Type B pancreatic cell (in vitro differentiated cells): ENCODE measurements at regions not wholly inside any gene's neighbourhood (a gene's known extent, or its start where the extent isn't known, plus 50 kb on each side); places are given as distances from the start of the nearest gene placed in this dataset.

Source experiments
- DNase-seq: peaks from one replicate; pipeline ENCODE4 v3.0.0; 2021; ENCODE audit warnings: mixed read lengths; ENCODE audit not compliant: unreplicated experiment; ENCODE audit errors: extremely low spot score
- H3K27ac Mint-ChIP-seq: 2 replicates; pipeline ENCODE4 v1.8.0; 2021; ENCODE audit warnings: mild to moderate bottlenecking, mixed read lengths
- H3K27me3 Mint-ChIP-seq: 2 replicates; pipeline ENCODE4 v1.8.0; 2021; ENCODE audit warnings: mixed read lengths
- H3K36me3 Mint-ChIP-seq: 2 replicates; pipeline ENCODE4 v1.8.0; 2021; ENCODE audit warnings: mixed read lengths
- H3K4me1 Mint-ChIP-seq: one replicate; pipeline ENCODE4 v1.8.0; 2021; ENCODE audit warnings: mixed read lengths; ENCODE audit not compliant: unreplicated experiment
- H3K4me3 Mint-ChIP-seq: 2 replicates; pipeline ENCODE4 v1.8.0; 2021; ENCODE audit warnings: mild to moderate bottlenecking, mixed read lengths
- H3K9me3 Mint-ChIP-seq: 2 replicates; pipeline ENCODE4 v1.8.0; 2021; ENCODE audit warnings: mixed read lengths
- CTCF ChIP-seq: fragments of 200-600 bp; sonication (generic); conservative IDR thresholded peaks from 2 replicates; pipeline ENCODE4 v1.5.0; 2021; ENCODE audit warnings: antibody characterized with exemption, mild to moderate bottlenecking

DNA sequence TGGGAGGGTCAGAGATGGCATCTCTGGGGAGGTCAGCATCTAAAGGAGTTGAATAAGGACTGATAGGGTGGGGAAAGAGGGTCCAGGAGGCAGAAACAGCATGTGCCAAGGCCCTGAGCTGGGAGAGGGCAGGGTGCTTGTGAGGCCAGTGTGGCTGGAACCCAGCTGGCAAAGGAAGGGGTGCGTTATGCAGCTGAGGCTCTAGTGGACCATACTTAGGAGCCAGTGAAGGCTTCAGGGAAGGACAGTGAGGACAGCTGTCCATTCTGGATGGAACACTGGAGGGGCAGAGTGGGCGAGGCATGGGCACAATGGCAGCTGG is 57.1 kb upstream of the RPL11 start:
- H3K4me3 Mint-ChIP-seq = no peak overlapping the region
- H3K27ac Mint-ChIP-seq = peak overlapping the region; percentile 83
- H3K27me3 Mint-ChIP-seq = no peaks in the 10 kb centered on the region
- no peak for DNase-seq
- peaks cover 46% of the 10 kb centered on the region for H3K4me1 Mint-ChIP-seq
- H3K9me3 Mint-ChIP-seq = no peaks in the 10 kb centered on the region
- H3K36me3 Mint-ChIP-seq = no peaks in the 10 kb centered on the region
- no peak for TF ChIP-seq CTCF

GRCh38 chr1:23632479-23633160 is 59.0 kb upstream of the RPL11 start:
- H3K9me3 Mint-ChIP-seq = no peaks in the 10 kb centered on the region
- no peaks in the 10 kb centered on the region for H3K27me3 Mint-ChIP-seq
- no peak overlapping the region for H3K27ac Mint-ChIP-seq
- no peak for TF ChIP-seq CTCF
- H3K4me1 Mint-ChIP-seq = peaks cover 36% of the 10 kb centered on the region
- no peaks in the 10 kb centered on the region for H3K36me3 Mint-ChIP-seq
- no peak for DNase-seq
- no peak overlapping the region for H3K4me3 Mint-ChIP-seq

DNA sequence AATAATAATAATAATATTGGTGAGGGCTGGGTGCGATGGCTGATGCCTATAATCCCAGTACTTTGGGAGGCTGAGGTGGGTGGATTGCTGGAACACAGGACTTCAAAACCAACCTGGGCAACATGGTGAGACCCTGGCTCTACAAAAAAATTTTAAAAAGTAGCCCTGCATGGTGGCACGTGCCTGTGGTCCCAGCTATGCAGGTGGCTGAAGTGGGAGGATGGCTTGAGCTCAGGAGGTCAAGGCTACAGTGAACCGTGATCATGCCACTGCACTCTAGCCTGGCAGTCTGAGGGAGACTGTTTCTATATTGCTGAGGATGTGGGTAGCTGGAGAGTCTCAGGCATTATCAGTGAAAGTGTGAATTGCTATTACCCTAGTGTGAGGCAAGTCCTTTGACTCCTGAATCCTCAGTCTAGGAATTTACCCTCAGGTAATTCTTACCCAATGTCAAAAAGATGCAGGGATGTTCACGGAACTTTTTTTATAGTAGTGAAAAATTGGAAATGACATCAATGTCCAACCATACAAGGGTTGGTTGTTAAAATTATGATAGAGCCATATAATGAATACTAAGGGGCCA is 61.8 kb upstream of the RPL11 start:
- Mint-ChIP-seq H3K9me3 (no peaks in the 10 kb centered on the region), H3K4me3 (no peak overlapping the region), H3K27ac (no peak overlapping the region), H3K4me1 (peaks cover 25% of the 10 kb centered on the region), H3K27me3 (no peaks in the 10 kb centered on the region), H3K36me3 (no peaks in the 10 kb centered on the region)
- DNase-seq = no peak
- no peak for TF ChIP-seq CTCF

GRCh38 chr1:23628951-23629387 is 62.6 kb upstream of the RPL11 start:
- Mint-ChIP-seq H3K27ac (no peak overlapping the region), H3K9me3 (peaks cover 3% of the 10 kb centered on the region), H3K4me3 (no peak overlapping the region), H3K4me1 (peaks cover 17% of the 10 kb centered on the region), H3K27me3 (no peaks in the 10 kb centered on the region), H3K36me3 (no peaks in the 10 kb centered on the region)
- no peak for DNase-seq
- TF ChIP-seq CTCF = no peak

- H3K27ac Mint-ChIP-seq = peak overlapping the region; percentile 54
- H3K9me3 Mint-ChIP-seq = peaks cover 6% of the 10 kb centered on the region
- H3K4me3 Mint-ChIP-seq = peak overlapping the region; percentile 15
- no peaks in the 10 kb centered on the region for H3K27me3 Mint-ChIP-seq
- peaks cover 21% of the 10 kb centered on the region for H3K4me1 Mint-ChIP-seq
- H3K36me3 Mint-ChIP-seq = no peaks in the 10 kb centered on the region
- DNase-seq = no peak
- no peak for TF ChIP-seq CTCF
These were observed 64.4 kb upstream of the RPL11 start for GRCh38 chr1:23627069-23627735.
